GM13976 (cell line): ENCODE measurements at regions not wholly inside any gene's neighbourhood (a gene's known extent, or its start where the extent isn't known, plus 50 kb on each side); places are given as distances from the start of the nearest gene placed in this dataset.

Source experiments
- DNase-seq: peaks from one replicate; pipeline ENCODE4 v3.0.0; 2012; ENCODE audit warnings: low spot score
- CTCF ChIP-seq: IDR thresholded peaks from 2 replicates; pipeline ENCODE4 v1.5.1; 2012; ENCODE audit warnings: borderline replicate concordance, mild to moderate bottlenecking; ENCODE audit not compliant: insufficient read depth; ENCODE audit errors: extremely low read depth, missing control alignments, control extremely low read depth
- in situ Hi-C: fragments of 300-500 bp; cut with MboI; formaldehyde crosslinking; loops from one replicate; pipeline ENCODE4 v1.12.0; 2022; ENCODE audit warnings: low sequenced_read_pairs, mixed read lengths, inconsistent platforms; ENCODE audit not compliant: unreplicated experiment

- TF ChIP-seq CTCF: no peak
- DNase-seq: no peak
- in situ Hi-C loops: no loop called here
Observed at GRCh38 chr21:35233756-35234155, 184.7 kb upstream of the RUNX1 start.

- TF ChIP-seq CTCF: no peak
- in situ Hi-C loops: no loop called here
- DNase-seq: no peak
Observed at GRCh38 chr21:35232545-35233176, 183.6 kb upstream of the RUNX1 start.

GRCh38 chr21:35231090-35231489 is 182.0 kb upstream of the RUNX1 start:
- DNase-seq: no peak
- TF ChIP-seq CTCF: no peak
- in situ Hi-C loops: no loop called here

- no peak for TF ChIP-seq CTCF
- in situ Hi-C loops: no loop called here
- no peak for DNase-seq
Observed at GRCh38 chr21:35229290-35229689, 180.2 kb upstream of the RUNX1 start.

- DNase-seq: no peak
- no peak for TF ChIP-seq CTCF
- in situ Hi-C loops: no loop called here
Observed at GRCh38 chr21:35227786-35228185, 178.7 kb upstream of the RUNX1 start.

- TF ChIP-seq CTCF: no peak
- in situ Hi-C loops: no loop called here
- DNase-seq: no peak
Observed at GRCh38 chr21:35226968-35227744, 178.1 kb upstream of the RUNX1 start.
